ENCODE measurements at regions not wholly inside any gene's neighbourhood (a gene's known extent, or its start where the extent isn't known, plus 50 kb on each side); places are given as distances from the start of the nearest gene placed in this dataset.
"Not testable (repeated sequence)": the region's sequence is repeated elsewhere in the genome, so short reads cannot be mapped to it uniquely, and the experiment has no call there.

DNA sequence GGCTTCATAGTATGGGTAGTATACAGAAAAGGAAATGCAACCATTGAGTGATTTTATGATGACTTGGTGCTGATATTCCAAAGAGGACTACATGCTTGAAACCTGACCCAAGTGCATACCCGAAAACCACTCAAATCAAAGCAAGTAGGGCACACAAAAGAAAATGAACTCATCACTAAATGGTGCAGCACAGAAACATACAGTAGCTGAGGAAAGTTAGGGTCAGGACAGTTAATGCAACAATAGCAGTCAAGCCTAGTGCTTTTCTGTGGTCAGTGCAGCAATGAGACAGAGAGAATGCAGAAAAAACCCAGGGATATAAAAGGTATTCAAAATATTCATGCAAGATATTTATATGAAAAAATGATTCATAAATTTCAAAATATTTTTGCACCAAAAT, 711.1 kb downstream of the EPHA7 start:
- no peak for DNase-seq

DNA sequence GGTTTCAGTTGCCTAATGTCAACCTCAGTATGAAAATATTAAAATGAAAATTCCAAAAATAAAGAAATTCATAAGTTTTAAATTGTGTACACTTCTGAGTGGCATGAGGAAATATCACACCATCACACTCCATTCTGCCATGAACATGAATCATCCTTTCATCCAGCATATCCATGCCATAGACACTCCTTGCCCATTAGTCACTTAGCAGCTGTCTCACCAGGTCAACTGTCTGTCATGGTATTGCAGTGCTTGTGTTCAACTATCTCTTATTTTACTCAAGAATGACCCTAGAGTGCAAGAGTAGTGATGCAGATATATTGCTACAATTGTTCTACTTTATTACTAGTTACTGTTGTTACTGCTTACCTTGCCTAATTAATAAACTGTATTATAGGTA, 712.4 kb downstream of the EPHA7 start:
- DNase-seq = no peak

DNA sequence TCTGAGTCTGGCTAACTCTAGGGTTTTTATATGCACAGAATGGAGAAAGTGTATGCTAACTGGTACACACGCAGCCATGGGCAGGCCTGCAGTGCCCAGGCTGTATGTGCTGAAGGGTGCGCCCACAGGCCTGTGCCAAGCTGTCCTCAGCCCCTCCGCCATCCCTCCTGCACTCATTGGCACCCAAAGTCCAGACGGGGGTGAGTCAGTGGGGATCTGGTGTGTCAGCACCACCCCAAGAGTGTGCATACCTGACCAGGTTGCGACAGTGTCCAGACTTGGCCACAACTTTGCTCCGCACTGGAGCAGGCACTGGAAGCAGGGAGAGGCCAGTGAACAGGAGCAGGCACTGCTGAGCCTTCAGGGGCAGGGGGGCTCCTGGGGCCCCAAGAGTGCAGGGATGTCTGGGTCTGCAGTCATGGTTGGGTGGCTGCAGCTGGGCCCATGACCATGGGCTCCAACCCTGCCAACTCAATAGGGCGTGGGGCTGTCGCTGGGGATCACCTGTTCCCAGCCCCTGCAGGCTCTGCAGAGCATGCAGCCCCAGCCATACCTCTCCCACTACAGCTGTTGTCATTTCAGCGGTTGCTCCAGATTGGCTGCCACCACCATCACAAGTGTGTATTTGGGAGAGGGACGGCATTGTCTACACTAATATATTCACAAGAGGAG, 717.8 kb downstream of the EPHA7 start:
- DNase-seq = no peak

DNA sequence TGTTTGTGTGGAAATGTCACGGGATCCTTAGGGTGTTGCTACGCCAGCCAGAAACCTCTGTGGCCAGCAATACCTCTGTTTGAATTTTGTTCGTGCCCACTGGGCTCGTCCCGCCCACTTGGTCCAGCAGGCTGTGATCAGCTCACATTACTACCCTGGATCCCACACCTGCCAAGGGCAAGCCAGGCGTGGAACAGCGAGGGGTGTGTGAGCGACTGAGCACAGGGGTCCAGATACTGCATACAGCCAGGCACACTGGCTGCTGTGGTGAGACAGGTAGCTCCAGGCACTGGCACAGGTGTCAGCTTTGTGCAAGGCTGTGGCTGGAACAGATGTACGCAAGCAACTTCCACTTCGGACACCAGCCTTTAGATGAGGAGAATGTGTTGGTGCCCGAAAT, 718.9 kb downstream of the EPHA7 start:
- DNase-seq = no peak

DNA sequence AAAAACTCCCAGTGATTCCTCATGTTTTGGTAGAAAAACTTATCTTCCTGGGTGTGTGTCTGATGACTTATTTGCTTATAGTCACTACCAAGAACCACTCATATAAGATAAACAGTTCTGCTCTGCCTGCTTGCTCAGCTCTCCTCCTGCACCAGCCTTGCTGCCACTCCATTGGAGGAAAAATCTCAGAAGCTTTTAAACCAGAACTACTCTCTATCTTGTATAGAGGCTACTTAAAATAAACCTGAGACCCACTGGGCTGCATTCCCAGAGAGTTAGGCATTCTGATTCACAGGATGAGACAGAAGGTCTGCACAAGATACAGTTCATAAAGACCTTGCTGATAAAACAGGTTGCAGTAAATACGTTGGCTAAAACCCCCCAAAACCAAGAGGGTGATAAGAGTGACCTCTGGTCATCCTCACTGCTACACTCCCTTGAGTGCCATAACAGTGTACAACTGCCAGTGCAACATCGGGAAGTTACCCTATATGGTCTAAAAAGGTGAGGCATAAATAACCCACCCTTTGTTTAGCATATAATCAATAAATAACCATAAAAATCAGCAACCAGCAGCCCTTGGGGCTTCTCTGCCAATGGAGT, 728.3 kb downstream of the EPHA7 start:
- no peak for DNase-seq

DNA sequence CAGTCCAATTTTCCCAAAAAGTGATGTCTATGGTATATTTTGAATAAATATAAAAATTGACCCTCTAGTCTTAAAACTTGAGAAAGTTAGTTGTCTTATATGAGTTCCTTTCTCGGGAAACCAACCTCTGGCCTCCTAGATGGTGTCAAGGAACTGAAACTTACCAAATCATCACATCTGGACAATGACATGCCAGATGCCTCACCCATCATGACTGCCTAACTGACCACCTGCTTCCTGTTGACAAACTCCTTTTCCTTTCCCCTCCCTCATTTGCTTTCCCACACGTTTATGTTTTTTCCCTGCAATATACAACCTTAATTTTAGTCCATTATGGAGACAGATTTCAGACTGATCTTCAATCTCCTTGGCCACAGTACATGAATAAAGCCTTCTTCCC, 731.0 kb downstream of the EPHA7 start:
- DNase-seq = no peak

DNA sequence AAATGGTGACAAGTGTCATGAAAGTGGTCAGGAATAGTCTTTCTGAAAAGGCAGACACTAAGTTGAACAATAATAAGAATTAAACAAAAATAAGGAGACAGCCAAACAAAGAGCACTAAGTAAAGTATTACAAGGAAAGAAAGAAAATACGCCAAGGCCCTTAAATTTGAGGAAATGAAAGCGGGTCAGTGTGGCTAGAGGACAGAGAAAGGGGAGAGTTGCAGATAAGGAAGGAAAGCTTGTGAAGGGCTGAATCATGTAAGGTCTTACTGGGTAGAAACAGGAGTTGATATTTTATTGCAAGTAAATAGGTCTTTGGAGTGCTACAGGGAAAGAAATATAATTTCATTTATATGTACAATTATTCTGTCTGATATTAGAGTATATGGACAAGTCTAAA, 732.1 kb downstream of the EPHA7 start:
- no peak for DNase-seq

DNA sequence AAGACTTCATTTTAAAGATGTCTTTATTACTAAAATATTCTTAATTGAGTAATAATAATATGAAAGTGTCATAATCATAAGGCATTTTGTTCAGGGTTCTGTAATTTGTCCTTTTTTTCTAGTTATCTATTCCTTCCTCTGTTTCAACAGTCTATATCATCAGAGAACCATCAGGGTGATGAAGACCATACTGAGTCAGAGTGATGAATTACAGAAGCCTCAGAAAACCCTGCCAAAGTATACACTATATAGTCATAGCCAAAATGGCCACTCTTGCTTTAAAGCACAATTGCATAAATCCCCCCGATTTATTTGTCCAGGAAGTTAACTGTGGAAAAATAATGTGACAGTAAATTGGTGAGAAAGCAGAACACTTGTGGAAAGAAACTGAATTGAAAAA, 735.0 kb downstream of the EPHA7 start:
- DNase-seq = no peak

DNA sequence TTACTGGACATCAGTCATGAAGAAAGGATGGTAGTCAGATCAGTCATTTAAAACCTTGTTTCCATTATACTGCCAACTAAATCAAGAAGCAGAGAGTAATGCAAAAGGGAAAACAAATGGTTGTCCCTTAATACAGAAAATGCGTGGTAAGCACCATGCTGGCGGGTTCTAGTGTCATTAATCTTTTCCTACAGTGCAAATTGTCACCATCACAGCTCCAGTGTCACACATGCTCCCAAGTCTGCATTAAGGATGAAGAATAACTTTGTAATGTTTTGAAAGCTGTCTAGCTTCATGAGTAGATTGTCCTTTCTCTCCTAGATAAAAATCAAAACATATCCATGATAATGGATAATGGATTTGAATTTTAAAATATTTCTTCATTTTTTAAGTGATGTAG, 735.6 kb downstream of the EPHA7 start:
- DNase-seq = no peak

DNA sequence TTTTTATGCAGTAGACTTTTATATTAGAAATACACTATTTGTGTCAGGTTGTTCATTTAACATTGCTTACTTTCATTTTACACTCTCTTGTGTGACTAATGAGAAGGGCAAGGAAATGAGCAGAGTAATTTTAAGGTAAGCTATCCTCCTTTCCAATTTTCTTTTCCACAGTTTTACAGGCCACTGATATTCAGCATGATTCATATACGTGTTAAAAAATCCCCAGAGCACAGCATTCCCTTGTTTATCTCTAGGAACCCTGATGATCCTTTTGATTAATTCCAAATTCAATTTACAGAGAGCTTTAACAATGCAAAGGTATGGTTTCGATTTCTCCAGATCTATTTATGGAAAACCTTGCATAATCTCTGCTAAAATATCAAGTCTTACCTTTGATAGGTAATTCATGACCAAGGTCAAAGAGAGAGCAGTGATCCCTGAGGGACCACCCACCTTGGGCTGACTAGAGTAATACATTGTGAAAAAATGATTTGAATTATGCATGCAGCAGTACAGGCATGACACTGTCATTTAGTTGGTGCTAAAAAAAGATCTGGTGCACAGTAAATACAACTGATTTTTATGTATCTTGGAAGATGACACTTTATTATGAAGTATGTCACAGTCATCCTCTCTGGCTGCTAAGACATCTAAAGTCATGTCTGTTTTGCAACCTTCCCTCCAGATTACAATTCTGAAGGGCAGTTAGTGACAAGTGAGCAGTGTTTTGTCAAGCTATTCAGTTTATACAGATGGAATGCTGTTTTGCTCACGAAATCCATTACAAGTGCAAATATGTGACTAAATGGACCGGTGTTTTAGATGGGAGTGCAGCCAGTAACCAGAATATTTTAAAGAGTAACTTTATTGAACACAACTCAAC, 736.6 kb downstream of the EPHA7 start:
- DNase-seq = no peak

DNA sequence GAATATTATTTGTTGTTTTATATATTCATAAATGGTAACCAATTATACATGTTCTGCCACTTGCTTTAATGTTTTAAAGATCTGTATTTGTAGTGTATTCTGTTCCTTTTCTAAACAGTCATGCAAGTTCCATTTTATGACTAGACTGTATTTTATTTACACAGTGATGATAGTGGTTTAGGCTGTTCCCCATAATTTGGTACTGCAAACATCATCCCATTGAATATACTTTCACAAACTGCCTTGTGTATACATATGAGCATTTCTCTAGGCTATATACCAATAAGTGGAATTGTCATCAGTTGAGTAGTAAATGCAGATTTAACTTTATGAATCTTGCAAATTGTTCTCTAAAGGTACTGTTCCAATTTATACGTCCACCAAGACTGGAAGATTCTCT, 738.0 kb downstream of the EPHA7 start:
- no peak for DNase-seq

DNA sequence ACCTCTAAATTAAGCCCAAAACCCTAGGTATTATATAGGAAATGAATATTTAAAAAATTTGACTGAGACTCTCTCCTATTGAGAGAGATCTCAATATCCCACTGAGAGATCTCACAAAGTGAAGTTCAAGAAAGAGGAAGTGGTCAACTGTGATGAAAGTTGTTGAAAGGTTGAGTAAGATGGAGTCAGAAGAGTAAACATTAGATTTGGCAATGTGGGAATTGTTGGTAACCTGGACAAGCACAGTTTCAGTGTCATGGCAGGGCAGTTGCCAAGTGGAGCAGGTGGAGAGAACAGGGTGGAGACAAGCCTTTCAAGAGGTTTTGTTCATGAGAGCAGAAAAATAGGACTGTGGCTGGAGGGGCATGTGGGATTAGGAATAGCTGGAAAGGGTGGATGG, 747.9 kb downstream of the EPHA7 start:
- DNase-seq = not testable (repeated sequence)

DNA sequence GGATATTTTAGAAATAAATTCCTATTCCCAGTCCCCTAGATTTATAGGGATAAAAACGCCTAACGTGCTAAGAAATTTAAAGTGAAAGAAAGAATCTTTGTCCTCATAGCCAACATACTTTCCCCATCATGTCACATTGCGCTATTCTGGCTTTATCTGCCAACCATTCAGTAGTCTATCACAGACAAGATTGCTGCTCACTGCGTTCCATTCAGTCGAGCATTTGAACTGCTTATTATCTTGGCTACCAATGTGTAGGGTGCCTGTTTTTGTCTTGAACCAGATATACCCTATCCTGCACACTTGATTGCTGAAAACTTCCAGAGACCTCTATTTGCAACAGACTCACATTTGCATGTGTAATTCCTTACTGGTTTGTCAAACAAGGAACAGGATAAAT, 751.5 kb downstream of the EPHA7 start:
- no peak for DNase-seq

DNA sequence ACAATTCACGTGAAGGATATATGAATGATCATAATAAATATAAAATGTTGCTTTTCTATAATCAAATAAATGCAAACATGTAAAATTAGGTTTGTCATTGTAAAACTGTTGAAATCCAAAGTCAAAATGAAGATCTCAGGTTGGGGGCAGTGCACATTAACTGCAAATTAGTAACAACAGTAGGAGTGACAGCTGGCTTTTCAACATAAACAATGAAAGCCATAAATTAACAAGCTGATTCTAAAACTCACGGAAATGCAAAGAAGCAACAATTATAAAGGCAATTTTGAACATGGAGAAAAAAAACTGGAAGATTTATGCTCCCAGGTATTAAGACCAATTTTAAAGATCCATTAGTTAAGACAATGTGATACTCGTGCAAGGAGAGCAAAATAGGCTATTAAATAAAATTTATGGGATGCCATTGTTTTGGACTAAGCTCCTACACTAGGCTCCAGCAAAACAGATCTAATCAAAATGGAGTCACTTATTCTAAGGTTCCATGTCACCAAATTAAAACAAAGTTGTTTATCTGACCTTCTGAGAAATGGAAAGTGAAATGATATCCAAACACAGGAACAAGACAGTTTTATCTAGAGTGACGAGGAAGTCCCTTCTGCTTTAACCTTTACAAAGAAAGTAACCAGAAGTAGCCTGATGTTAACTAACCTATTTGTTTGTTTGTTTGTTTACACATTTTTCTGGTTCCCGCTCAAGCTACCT, 770.8 kb downstream of the EPHA7 start:
- no peak for DNase-seq

DNA sequence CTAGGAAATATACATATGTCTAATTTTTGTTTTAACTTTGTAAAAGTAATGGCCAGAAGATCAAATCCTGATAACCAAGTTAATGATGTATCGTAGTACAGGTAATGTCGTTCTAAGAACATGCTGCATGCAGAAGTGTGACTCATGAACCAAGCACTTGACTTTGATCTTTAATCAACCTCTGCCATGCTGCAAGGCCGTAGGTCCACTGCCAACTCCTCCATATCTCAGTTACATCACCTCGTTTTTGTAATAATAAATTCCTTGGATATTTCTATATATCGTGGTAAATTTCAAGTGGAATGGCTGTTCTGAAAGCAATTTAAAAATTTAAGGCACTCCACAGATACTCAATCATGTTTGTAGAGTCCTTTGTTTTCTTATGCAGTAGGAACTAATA, 771.7 kb downstream of the EPHA7 start:
- DNase-seq = no peak

DNA sequence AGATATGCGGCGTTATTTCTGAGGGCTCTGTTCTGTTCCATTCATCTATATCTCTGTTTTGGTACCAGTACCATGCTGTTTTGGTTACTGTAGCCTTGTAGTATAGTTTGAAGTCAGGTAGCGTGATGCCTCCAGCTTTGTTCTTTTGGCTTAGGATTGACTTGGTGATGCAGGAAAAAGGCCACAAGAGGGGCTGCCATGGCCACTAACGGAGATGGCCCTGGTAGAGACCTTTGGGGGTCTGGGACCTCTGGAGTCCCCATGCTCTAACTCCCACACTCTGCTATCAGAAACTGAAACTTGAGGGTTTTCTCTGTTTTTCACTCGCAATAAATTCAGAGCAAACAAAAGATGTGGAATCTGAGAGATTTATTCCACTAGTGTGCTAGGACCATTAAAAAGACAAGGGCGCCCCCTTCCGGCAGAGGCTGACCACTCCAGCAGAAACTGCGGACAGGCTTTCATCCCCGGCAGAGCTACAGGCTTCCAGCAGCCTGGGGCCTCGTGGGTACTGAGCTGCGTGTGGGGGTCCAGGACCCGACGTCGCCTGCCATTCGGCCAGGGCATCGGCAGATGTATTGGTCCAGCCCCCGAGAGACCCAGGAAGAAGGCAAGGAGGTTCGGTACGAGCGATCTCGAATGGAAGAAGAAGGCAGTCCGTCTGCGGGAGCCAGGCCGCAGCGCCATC, 775.1 kb downstream of the EPHA7 start:
- DNase-seq = peak; percentile 34 to 41

DNA sequence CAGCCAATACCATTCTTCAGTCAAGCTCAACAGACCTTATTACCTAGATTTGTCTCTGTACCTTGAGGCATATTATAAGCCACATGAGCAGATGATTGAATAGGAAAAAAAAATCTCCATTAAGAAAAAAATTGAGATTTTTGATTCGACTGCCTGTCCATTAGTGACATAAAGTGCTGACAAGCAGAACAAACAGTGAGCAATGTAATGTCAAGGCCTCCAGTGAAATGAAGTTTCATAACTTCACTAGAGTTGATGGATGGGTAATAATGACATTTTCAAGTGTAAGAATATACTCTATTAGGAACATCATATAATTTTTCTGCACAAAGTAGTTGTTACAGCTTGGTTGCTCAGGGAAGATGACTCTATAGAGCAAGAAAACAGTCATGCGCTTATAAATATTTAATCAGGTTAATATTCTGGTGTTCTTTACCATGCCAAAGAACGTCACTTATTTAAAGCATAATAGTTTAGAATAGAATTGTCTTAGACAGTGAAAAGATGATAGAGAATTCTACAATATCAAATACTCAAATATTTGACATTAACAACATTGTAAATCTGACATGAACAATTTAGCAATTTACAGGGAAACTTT, 783.7 kb downstream of the EPHA7 start:
- DNase-seq = no peak

DNA sequence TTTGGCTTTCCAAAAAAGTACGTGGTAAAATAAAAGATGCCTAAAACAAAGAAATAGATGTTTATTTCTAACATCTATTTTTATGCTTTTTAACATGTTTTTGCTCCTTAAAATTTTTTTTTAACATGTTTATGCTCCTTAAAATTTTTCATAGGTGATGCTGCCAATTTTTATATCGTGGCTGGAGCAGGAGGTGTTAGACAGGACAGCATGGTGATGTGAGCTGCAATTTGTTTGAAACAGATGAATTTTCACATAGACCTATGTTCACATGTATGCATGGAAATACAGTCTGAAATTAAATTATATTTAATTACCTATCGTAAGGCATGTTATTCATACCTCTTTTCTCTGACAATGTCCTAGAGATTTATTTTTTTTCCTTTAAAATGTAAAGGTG, 784.8 kb downstream of the EPHA7 start:
- DNase-seq = no peak

DNA sequence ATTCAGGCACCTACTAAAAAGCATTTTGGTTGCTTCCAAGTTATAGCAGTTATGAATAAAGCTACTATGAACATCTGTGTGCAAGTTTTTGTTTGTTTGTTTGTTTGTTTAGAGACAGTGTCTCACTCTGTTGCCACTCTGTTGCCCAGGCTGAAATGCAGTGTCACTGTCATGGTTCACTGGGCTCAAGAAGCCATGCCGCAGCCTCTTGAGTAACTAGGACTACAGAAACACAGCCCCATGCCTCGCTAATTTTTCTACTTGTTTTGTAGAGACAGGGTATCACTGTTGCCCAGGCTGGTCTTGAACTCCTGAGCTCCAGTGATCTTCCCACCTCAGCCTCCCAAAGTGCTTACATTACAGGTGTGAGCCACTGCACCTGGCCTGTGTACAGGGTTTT, 795.9 kb downstream of the EPHA7 start:
- no peak for DNase-seq

DNA sequence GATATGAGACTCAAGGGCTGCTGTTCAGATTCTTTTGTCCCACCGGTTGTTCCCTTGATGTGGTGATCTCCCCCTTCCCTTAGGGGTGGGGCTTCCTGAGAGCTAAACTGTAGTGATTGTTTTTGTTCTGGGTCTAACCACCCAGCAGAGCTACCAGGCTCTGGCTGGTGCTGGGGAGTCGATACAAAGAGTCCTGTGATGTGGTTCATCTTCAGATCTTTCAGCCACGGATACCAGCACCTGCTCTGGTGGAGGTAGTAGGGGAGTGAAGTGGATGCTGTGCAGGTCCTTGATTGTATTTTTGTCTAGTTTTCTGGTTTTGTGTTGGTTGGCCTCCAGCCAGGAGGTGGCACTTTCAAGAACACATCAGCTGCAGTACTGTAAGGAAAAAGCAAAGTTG, 801.6 kb downstream of the EPHA7 start:
- no peak for DNase-seq

DNA sequence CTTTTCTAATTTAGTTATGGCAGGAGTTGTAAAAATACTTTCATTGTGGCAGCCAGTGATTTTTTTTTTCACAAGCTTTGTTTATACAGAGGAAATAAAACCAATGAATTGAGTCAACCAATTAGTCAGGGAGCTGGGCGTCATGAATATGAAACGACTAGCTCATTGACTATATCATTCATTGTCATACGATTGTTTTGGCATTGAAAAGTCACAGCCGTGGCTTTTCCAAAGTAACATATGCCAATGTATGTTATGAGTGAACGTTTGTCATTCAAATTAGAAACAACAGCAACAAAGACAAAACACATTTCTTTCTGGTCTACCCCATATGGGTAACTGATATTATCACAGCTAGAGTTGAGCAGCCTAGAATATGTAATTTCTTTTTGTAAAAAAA, 810.6 kb downstream of the EPHA7 start:
- no peak for DNase-seq

DNA sequence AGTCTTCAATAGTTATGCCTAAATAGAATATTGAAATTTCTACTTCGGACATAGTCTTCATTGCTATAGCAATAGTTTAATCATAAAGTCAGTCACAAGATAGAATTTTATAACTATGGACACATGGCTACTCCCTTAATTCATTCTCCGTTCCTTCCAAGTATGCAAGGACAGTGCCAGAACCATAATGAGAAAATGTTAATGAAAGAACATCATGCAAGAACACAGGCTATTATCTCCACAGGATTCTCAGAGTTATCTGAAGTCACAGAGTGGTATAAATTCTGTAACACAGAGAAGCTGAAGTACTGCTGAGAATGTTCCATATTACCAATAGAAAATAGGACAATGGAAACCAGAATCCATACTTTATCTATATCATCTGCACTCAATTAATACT, 826.2 kb downstream of the EPHA7 start:
- no peak for DNase-seq

DNA sequence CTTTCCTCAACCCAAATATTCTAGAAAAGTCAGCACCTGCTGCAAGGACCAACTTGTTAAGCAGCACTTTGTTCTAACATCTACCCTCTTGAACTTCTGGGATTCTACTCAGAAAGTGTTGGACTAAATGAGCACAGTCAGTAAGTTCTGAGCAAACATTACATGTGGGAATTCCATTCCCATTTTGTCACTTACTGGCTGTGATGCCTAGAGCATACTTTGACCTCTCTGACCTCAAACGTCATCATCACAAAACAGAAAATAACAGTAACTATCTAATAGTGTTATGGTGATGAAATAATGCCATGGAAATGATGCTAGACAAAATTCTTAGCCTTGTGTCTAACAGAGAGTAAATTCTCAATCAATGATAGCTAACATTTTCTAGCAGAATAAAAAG, 829.4 kb downstream of the EPHA7 start:
- no peak for DNase-seq
